ENCODE measurements at regions not wholly inside any gene's neighbourhood (a gene's known extent, or its start where the extent isn't known, plus 50 kb on each side); places are given as distances from the start of the nearest gene placed in this dataset.

DNA sequence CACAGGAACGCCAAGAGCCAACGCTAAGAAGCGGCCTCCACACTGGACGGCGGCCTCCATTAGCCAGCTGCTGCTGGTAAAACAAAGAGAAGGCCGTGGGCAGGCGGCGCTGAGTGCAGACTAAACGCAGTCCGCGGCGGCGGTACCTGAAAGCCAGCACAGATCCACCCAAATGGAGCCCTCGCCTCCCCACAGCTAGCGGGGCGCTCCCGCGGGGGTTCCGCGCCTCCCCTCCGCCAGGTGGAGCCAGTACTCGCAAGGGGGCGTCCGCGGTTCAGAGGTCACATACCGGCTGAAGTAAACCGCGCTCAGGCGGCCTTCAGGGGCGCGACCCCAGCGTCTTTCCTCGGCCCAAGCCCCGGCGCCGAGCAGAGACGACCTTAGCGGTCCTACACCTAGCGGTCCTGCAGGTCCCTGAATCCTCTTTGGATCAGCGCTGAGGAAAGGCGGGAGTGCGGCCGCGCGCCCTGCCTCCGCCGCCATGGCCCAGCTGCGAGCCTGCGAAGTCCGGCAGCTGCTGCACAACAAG, 293.1 kb upstream of the ERBB4 start:
- TF ChIP-seq, protein P1, sequence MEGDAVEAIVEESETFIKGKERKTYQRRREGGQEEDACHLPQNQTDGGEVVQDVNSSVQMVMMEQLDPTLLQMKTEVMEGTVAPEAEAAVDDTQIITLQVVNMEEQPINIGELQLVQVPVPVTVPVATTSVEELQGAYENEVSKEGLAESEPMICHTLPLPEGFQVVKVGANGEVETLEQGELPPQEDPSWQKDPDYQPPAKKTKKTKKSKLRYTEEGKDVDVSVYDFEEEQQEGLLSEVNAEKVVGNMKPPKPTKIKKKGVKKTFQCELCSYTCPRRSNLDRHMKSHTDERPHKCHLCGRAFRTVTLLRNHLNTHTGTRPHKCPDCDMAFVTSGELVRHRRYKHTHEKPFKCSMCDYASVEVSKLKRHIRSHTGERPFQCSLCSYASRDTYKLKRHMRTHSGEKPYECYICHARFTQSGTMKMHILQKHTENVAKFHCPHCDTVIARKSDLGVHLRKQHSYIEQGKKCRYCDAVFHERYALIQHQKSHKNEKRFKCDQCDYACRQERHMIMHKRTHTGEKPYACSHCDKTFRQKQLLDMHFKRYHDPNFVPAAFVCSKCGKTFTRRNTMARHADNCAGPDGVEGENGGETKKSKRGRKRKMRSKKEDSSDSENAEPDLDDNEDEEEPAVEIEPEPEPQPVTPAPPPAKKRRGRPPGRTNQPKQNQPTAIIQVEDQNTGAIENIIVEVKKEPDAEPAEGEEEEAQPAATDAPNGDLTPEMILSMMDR (IDR thresholded peaks at IDR 0.05 in 8 of 11, conservative IDR thresholded peaks at IDR 0.05 in 3 of 11), result no peak
- no peak for TF ChIP-seq POLR2AphosphoS5 (IDR thresholded peaks at IDR 0.05)
- TF ChIP-seq POLR2A (IDR thresholded peaks at IDR 0.05), result no peak

Measured in spleen (tissue), 7 donors.